OCI-LY3 (cell line): ENCODE measurements at regions not wholly inside any gene's neighbourhood (a gene's known extent, or its start where the extent isn't known, plus 50 kb on each side); places are given as distances from the start of the nearest gene placed in this dataset.

ENCODE experiments used
- H2AFZ ChIP-seq: fragments of 200-600, 300-600 bp; shearing (Covaris generic); 2 replicates; pipeline ENCODE4 v1.6.0; 2014; ENCODE audit warnings: antibody characterized with exemption, low read depth, low read length
- H3K27ac ChIP-seq: fragments of 200-600, 300-600 bp; sonication (generic); 2 replicates; pipeline ENCODE4 v1.5.1; 2014; ENCODE audit warnings: mild to moderate bottlenecking, low read length, moderate library complexity, mixed read lengths
- H3K27me3 ChIP-seq: fragments of 200-600, 300-600 bp; sonication (generic); 2 replicates; pipeline ENCODE4 v1.6.1; 2014; ENCODE audit warnings: low read depth, low read length, mixed read lengths
- H3K36me3 ChIP-seq: fragments of 200-600, 300-600 bp; sonication (generic); replicated peaks from 2 replicates; pipeline ENCODE3; 2014; ENCODE audit warnings: low read depth, low read length, mixed read lengths
- H3K4me1 ChIP-seq: fragments of 300-600, 200-600 bp; sonication (generic); 2 replicates; pipeline ENCODE4 v1.6.1; 2014; ENCODE audit warnings: low read length, mixed read lengths
- H3K4me2 ChIP-seq: fragments of 200-600, 300-600 bp; sonication (generic); 2 replicates; pipeline ENCODE4 v1.6.1; 2014; ENCODE audit warnings: low read length, mixed read lengths
- H3K4me3 ChIP-seq: fragments of 300-600, 200-600 bp; sonication (generic); 2 replicates; pipeline ENCODE4 v1.5.1; 2014; ENCODE audit warnings: antibody characterized with exemption, mild to moderate bottlenecking, low read length, moderate library complexity
- H3K79me2 ChIP-seq: fragments of 300-600, 200-600 bp; shearing (Covaris generic); 2 replicates; pipeline ENCODE4 v1.6.1; 2014; ENCODE audit warnings: mild to moderate bottlenecking, low read length, mixed read lengths
- H3K9ac ChIP-seq: fragments of 300-600, 200-600 bp; shearing (Covaris generic); 2 replicates; pipeline ENCODE4 v1.6.0; 2014; ENCODE audit warnings: mild to moderate bottlenecking, low read length, moderate library complexity
- H3K9me3 ChIP-seq: fragments of 200-600, 300-600 bp; shearing (Covaris generic); 2 replicates; pipeline ENCODE4 v1.6.1; 2014; ENCODE audit warnings: low read length, mixed read lengths; ENCODE audit not compliant: insufficient read depth
- H4K20me1 ChIP-seq: fragments of 200-600, 300-600 bp; sonication (generic); 2 replicates; pipeline ENCODE4 v1.6.1; 2016; ENCODE audit warnings: low read length, mixed read lengths; ENCODE audit not compliant: insufficient read depth
- CTCF ChIP-seq: fragments of 200-600, 300-600 bp; sonication (generic); IDR thresholded peaks from 2 replicates; pipeline ENCODE4 v1.5.1; 2014; ENCODE audit warnings: antibody characterized with exemption, low read length, low read depth
- EZH2phosphoT487 ChIP-seq: fragments of 200-600 bp; shearing (Covaris generic); IDR thresholded peaks from 2 replicates; pipeline ENCODE4 v1.6.1; 2018; ENCODE audit warnings: antibody characterized with exemption, mixed run types, low read depth

GRCh38 chr3:64805248-64805647, 117.4 kb upstream of the ADAMTS9 start:
- H3K27ac ChIP-seq, result no peak overlapping the region
- H3K4me3 ChIP-seq, result no peak overlapping the region
- TF ChIP-seq EZH2phosphoT487 (no peak), CTCF (no peak)
- H2AFZ ChIP-seq, result no peak overlapping the region
- H3K27me3 ChIP-seq, result peaks cover 17% of the 10 kb centered on the region; the same call in 1 of the 2 replicates
- no peaks in the 10 kb centered on the region for H3K79me2 ChIP-seq
- H3K9ac ChIP-seq, result no peak overlapping the region
- no peaks in the 10 kb centered on the region for H3K36me3 ChIP-seq
- H3K4me2 ChIP-seq, result no peak overlapping the region
- no peaks in the 10 kb centered on the region for H4K20me1 ChIP-seq
- H3K4me1 ChIP-seq, result no peaks in the 10 kb centered on the region
- no peaks in the 10 kb centered on the region for H3K9me3 ChIP-seq

GRCh38 chr3:64803469-64803868, 115.7 kb upstream of the ADAMTS9 start:
- H2AFZ ChIP-seq, result no peak overlapping the region
- no peak for TF ChIP-seq CTCF
- TF ChIP-seq EZH2phosphoT487, result no peak
- H3K4me1 ChIP-seq, result no peaks in the 10 kb centered on the region
- no peaks in the 10 kb centered on the region for H3K79me2 ChIP-seq
- H3K9me3 ChIP-seq, result no peaks in the 10 kb centered on the region
- H4K20me1 ChIP-seq, result no peaks in the 10 kb centered on the region
- H3K9ac ChIP-seq, result no peak overlapping the region
- H3K4me3 ChIP-seq, result no peak overlapping the region
- H3K4me2 ChIP-seq, result no peak overlapping the region
- H3K27me3 ChIP-seq, result peaks cover 16% of the 10 kb centered on the region; the same call in 1 of the 2 replicates
- H3K27ac ChIP-seq, result no peak overlapping the region
- H3K36me3 ChIP-seq, result no peaks in the 10 kb centered on the region

GRCh38 chr3:64802460-64802859, 114.7 kb upstream of the ADAMTS9 start:
- Histone ChIP-seq H3K27me3 (peaks cover 13% of the 10 kb centered on the region; the same call in 1 of the 2 replicates), H3K4me3 (no peak overlapping the region), H3K36me3 (no peaks in the 10 kb centered on the region), H4K20me1 (no peaks in the 10 kb centered on the region; the same call in 1 of the 2 replicates), H3K4me1 (no peaks in the 10 kb centered on the region), H2AFZ (no peak overlapping the region), H3K79me2 (no peaks in the 10 kb centered on the region), H3K9me3 (no peaks in the 10 kb centered on the region), H3K27ac (no peak overlapping the region), H3K4me2 (no peak overlapping the region), H3K9ac (no peak overlapping the region)
- TF ChIP-seq EZH2phosphoT487 (no peak), CTCF (no peak)

GRCh38 chr3:64801856-64802255, 114.1 kb upstream of the ADAMTS9 start:
- Histone ChIP-seq H3K4me2 (no peak overlapping the region), H3K9ac (no peak overlapping the region), H2AFZ (no peak overlapping the region), H3K9me3 (no peaks in the 10 kb centered on the region), H4K20me1 (no peaks in the 10 kb centered on the region; the same call in 1 of the 2 replicates), H3K79me2 (no peaks in the 10 kb centered on the region), H3K36me3 (no peaks in the 10 kb centered on the region), H3K27me3 (peaks cover 9% of the 10 kb centered on the region; the same call in 1 of the 2 replicates), H3K27ac (no peak overlapping the region), H3K4me1 (no peaks in the 10 kb centered on the region), H3K4me3 (no peak overlapping the region)
- TF ChIP-seq CTCF, result no peak
- no peak for TF ChIP-seq EZH2phosphoT487
